HepG2 (cell line): ENCODE measurements at regions not wholly inside any gene's neighbourhood (a gene's known extent, or its start where the extent isn't known, plus 50 kb on each side); places are given as distances from the start of the nearest gene placed in this dataset.

ENCODE experiments used
- ATAC-seq: fragments of 200-7000 bp; cut with Tn5 transposase; 3 replicates; pipeline ENCODE4 v1.9.1; 2020; ENCODE audit warnings: mild to moderate bottlenecking, moderate library complexity
- BruUV-seq: library from RNA; stranded (reverse); fragments of 400-500 nt; replicated peaks from 2 replicates; lab custom pipeline; 2021; lab: Mats Ljungman, UMichigan
- CTCF ChIA-PET: fragments of 300-600 bp; formaldehyde crosslinking; extraction: SDS; loops from one replicate; lab custom pipeline; 2021; ENCODE audit warnings: low total read pairs, inconsistent platforms, low intra/inter-chr PET ratio; lab: Yijun Ruan, JAX
- POLR2A ChIA-PET: fragments of 350-600 bp; sonication (Branson Sonifier 250); formaldehyde crosslinking; loops from one replicate; lab custom pipeline; 2020; ENCODE audit warnings: antibody characterized with exemption, inconsistent platforms; lab: Yijun Ruan, JAX
- DNase-seq: peaks from one replicate; pipeline ENCODE4 v3.0.0-alpha.2; 2015; ENCODE audit warnings: low spot score
- FAIRE-seq: peaks from 3 replicates; lab custom pipeline; 2011; peaks lifted over from hg19 to GRCh38; lab: Jason Lieb, UNC
- H2AFZ ChIP-seq: one replicate; pipeline ENCODE4 v1.6.1; 2011; ENCODE audit warnings: low read length, inconsistent platforms
- H3K27ac ChIP-seq: fragments of 300-600 bp; 3 replicates; pipeline ENCODE4 v1.8.0; 2011; ENCODE audit warnings: mixed run types, mild to moderate bottlenecking, mixed read lengths, low read length, inconsistent platforms; ENCODE audit not compliant: insufficient read depth; ENCODE audit errors: extremely low read length
- H3K27me3 ChIP-seq, 2 experiments: fragments of 200-600 bp in 1 of 2; 2 replicates in 1 of 2; 3 replicates in 1 of 2; pipeline versions ENCODE4 v1.6.0 to v1.8.0; 2011; ENCODE audit warnings: low read length in 2 of 2, mild to moderate bottlenecking in 2 of 2, moderate library complexity in 2 of 2, inconsistent platforms in 1 of 2; ENCODE audit not compliant: insufficient read depth in 2 of 2, control insufficient read depth in 1 of 2
- H3K36me3 ChIP-seq, 2 experiments: fragments of 200-600 bp in 1 of 2; replicated peaks in 1 of 2; 2 replicates in 1 of 2; 3 replicates in 1 of 2; pipeline versions ENCODE4 v1.5.1 to v1.8.0; 2011; ENCODE audit warnings: low read length in 2 of 2, inconsistent platforms in 1 of 2; ENCODE audit not compliant: insufficient read depth in 2 of 2, control insufficient read depth in 1 of 2
- H3K4me1 ChIP-seq: 2 replicates; pipeline ENCODE4 v1.5.1; 2012; ENCODE audit warnings: low read length, inconsistent platforms; ENCODE audit not compliant: insufficient read depth
- H3K4me2 ChIP-seq: 2 replicates; pipeline ENCODE4 v1.6.0; 2011; ENCODE audit warnings: low read depth, low read length, inconsistent platforms
- H3K4me3 ChIP-seq, 3 experiments: fragments of 200-600 bp in 1 of 3; sonication (generic), shearing (Covaris generic) in 1 of 3; replicated peaks in 1 of 3; 2 replicates each; pipeline ENCODE4 v1.5.1; 2011 to 2016; ENCODE audit warnings: low read length in 3 of 3, inconsistent platforms in 2 of 3, low read depth in 2 of 3, mild to moderate bottlenecking in 2 of 3, control low read depth in 1 of 3, mixed read lengths in 1 of 3; ENCODE audit not compliant: insufficient read depth in 1 of 3
- H3K79me2 ChIP-seq: one replicate; pipeline ENCODE4 v1.6.1; 2011; ENCODE audit warnings: low read length, inconsistent platforms; ENCODE audit not compliant: insufficient read depth
- H3K9ac ChIP-seq: 2 replicates; pipeline ENCODE4 v1.6.0; 2011; ENCODE audit warnings: mild to moderate bottlenecking, low read depth, low read length, inconsistent platforms; ENCODE audit not compliant: insufficient read depth
- H3K9me3 ChIP-seq: 2 replicates; pipeline ENCODE4 v1.5.1; 2012; ENCODE audit warnings: mild to moderate bottlenecking, low read length
- H4K20me1 ChIP-seq: 2 replicates; pipeline ENCODE4 v1.6.0; 2011; ENCODE audit warnings: inconsistent platforms, mild to moderate bottlenecking, low read length, moderate library complexity; ENCODE audit not compliant: insufficient read depth
- BCL6 ChIP-seq: IDR thresholded peaks from 2 replicates; pipeline ENCODE4 v1.6.1; 2016; ENCODE audit warnings: missing genetic modification reagents, missing compliant biosample characterization
- CTCF ChIP-seq: sonication (generic); formaldehyde crosslinking; IDR thresholded peaks from 2 replicates; pipeline ENCODE4 v1.5.0; 2020; ENCODE audit warnings: mild to moderate bottlenecking, missing genetic modification reagents, moderate library complexity
- FOXA3 ChIP-seq: IDR thresholded peaks from 2 replicates; pipeline ENCODE4 v1.6.1; 2016; ENCODE audit warnings: missing genetic modification reagents, missing compliant biosample characterization
- HOXA7 ChIP-seq: sonication (generic); formaldehyde crosslinking; IDR thresholded peaks from 2 replicates; pipeline ENCODE4 v1.8.1; 2022; ENCODE audit warnings: mild to moderate bottlenecking, missing genetic modification reagents, moderate library complexity
- NR3C1 ChIP-seq: sonication (generic); formaldehyde crosslinking; IDR thresholded peaks from 2 replicates; pipeline ENCODE4 v1.4.0; 2020; ENCODE audit warnings: missing genetic modification reagents
- WGBS: methylation state at CpG from one replicate; pipeline ENCODE4 v1.1.6; 2017; ENCODE audit warnings: low lambda C conversion rate; 5-methylcytosine and 5-hydroxymethylcytosine counted together
- in situ Hi-C: cut with HindIII; loops from 2 replicates; pipeline ENCODE4 v1.10.0; 2017; ENCODE audit warnings: low pct_unique_long_range_greater_than_20kb; ENCODE audit not compliant: extremely low pct_ligation_motif_present
- intact Hi-C: fragments of 100-400 bp; cut with micrococcal nuclease; formaldehyde crosslinking; loops from one replicate; pipeline ENCODE4 v1.10.0; 2022; ENCODE audit not compliant: unreplicated experiment

- Histone ChIP-seq H3K36me3 (no peaks in the 10 kb centered on the region), H3K9me3 (peaks cover 6% of the 10 kb centered on the region; the same call in 1 of the 2 replicates), H3K9ac (no peak overlapping the region), H3K4me2 (no peak overlapping the region), H3K27ac (no peak overlapping the region), H3K27me3 (peaks cover 1 to 2% of the 10 kb centered on the region in 2 experiments; a peak in 2 of 5 replicates), H3K4me1 (no peaks in the 10 kb centered on the region), H2AFZ (no peak overlapping the region), H4K20me1 (no peaks in the 10 kb centered on the region), H3K79me2 (no peaks in the 10 kb centered on the region), H3K4me3 (no peak overlapping the region)
- FAIRE-seq (no peak), DNase-seq (no peak), ATAC-seq (peak; percentile 54; the same call in 1 of the 3 replicates)
- POLR2A ChIA-PET: no interaction called here
- peak; percentile 13; the same call in 1 of the 2 replicates for TF ChIP-seq FOXA3
- 0 out of 2 replicates have a peak, but pooled peaks have one; percentile 17 for TF ChIP-seq BCL6 (CRISPR knock-in tag)
- no peak for TF ChIP-seq NR3C1 (CRISPR knock-in tag)
- in situ Hi-C loops: no loop called here
- CTCF ChIA-PET: no interaction called here
- intact Hi-C loops: no loop called here
- WGBS: 4% methylated on average over 1 of the region's 1 CpG
- BruUV-seq: no TSS peak
Observed at GRCh38 chr6:151723152-151723551, 84.3 kb upstream of the ESR1 start.

GRCh38 chr6:151729829-151730495 lies 77.5 kb upstream of the ESR1 start:
- TF ChIP-seq HOXA7 (CRISPR knock-in tag): no peak
- TF ChIP-seq CTCF (CRISPR knock-in tag): 0 out of 2 replicates have a peak, but pooled peaks have one; percentile 6
- ATAC-seq: peak; percentile 70
- WGBS: 1% methylated on average over 6 of the region's 6 CpGs
- in situ Hi-C loops (no loop called here), intact Hi-C loops (no loop called here)
- Histone ChIP-seq H3K4me2 (no peak overlapping the region), H2AFZ (no peak overlapping the region), H3K27me3 (peaks cover 0 to 1% of the 10 kb centered on the region in 2 experiments; a peak in 1 of 5 replicates), H3K36me3 (no peaks in the 10 kb centered on the region), H3K4me1 (no peaks in the 10 kb centered on the region), H3K79me2 (no peaks in the 10 kb centered on the region), H3K9ac (no peak overlapping the region), H3K9me3 (peaks cover 6% of the 10 kb centered on the region; the same call in 1 of the 2 replicates), H3K4me3 (no peak overlapping the region), H3K27ac (no peak overlapping the region), H4K20me1 (no peaks in the 10 kb centered on the region)
- ChIA-PET CTCF (no interaction called here), POLR2A (no interaction called here)
- no TSS peak for BruUV-seq
- no peak for DNase-seq
- no peak for FAIRE-seq
